Mesendoderm (in vitro differentiated cells): ENCODE measurements at regions not wholly inside any gene's neighbourhood (a gene's known extent, or its start where the extent isn't known, plus 50 kb on each side); places are given as distances from the start of the nearest gene placed in this dataset.

Experiments used
- DNase-seq: peaks from one replicate; pipeline ENCODE4 v3.0.0; 2013
- H2AK5ac ChIP-seq: 2 replicates; pipeline ENCODE4 v1.6.1; 2013; ENCODE audit warnings: low read length, inconsistent platforms
- H2BK120ac ChIP-seq: 2 replicates; pipeline ENCODE4 v1.6.1; 2013; ENCODE audit warnings: low read depth, mild to moderate bottlenecking, low read length, moderate library complexity, mixed read lengths
- H2BK15ac ChIP-seq: replicated peaks from 2 replicates; pipeline ENCODE4 v1.6.1; 2013; ENCODE audit warnings: low read depth, mild to moderate bottlenecking, moderate library complexity
- H2BK5ac ChIP-seq: 2 replicates; pipeline ENCODE4 v1.6.1; 2013; ENCODE audit warnings: low read length, inconsistent platforms
- H3K18ac ChIP-seq: 2 replicates; pipeline ENCODE4 v1.6.1; 2013; ENCODE audit warnings: mild to moderate bottlenecking, low read length, mixed read lengths
- H3K23ac ChIP-seq: one replicate; pipeline ENCODE4 v1.6.1; 2013; ENCODE audit warnings: low read length
- H3K27ac ChIP-seq: 2 replicates; pipeline ENCODE4 v1.5.1; 2013; ENCODE audit warnings: low read depth, mild to moderate bottlenecking, inconsistent platforms, low read length, moderate library complexity
- H3K27me3 ChIP-seq: 2 replicates; pipeline ENCODE4 v1.6.1; 2013; ENCODE audit warnings: low read length, control low read depth, mild to moderate bottlenecking, inconsistent platforms; ENCODE audit not compliant: insufficient read depth, poor library complexity
- H3K36me3 ChIP-seq: 2 replicates; pipeline ENCODE4 v1.6.1; 2013; ENCODE audit warnings: low read length, inconsistent platforms; ENCODE audit not compliant: control insufficient read depth, insufficient read depth
- H3K4ac ChIP-seq: one replicate; pipeline ENCODE4 v1.6.1; 2013; ENCODE audit warnings: low read depth, mild to moderate bottlenecking, low read length, moderate library complexity
- H3K4me1 ChIP-seq: 2 replicates; pipeline ENCODE4 v1.6.1; 2013; ENCODE audit warnings: low read depth, low read length, inconsistent platforms; ENCODE audit not compliant: control insufficient read depth
- H3K4me2 ChIP-seq: 2 replicates; pipeline ENCODE4 v1.6.1; 2013; ENCODE audit warnings: low read length
- H3K4me3 ChIP-seq: 2 replicates; pipeline ENCODE4 v1.5.1; 2013; ENCODE audit warnings: mild to moderate bottlenecking, low read length
- H3K56ac ChIP-seq: one replicate; pipeline ENCODE4 v1.6.1; 2013; ENCODE audit warnings: low read length
- H3K79me1 ChIP-seq: 2 replicates; pipeline ENCODE4 v1.6.1; 2013; ENCODE audit warnings: low read length, inconsistent platforms
- H3K79me2 ChIP-seq: 2 replicates; pipeline ENCODE4 v1.6.1; 2013; ENCODE audit warnings: mild to moderate bottlenecking, low read length; ENCODE audit not compliant: control insufficient read depth, insufficient read depth
- H3K9ac ChIP-seq: 2 replicates; pipeline ENCODE4 v1.6.1; 2013; ENCODE audit warnings: low read length, inconsistent platforms
- H4K5ac ChIP-seq: one replicate; pipeline ENCODE4 v1.6.1; 2013; ENCODE audit warnings: low read length
- H4K8ac ChIP-seq: one replicate; pipeline ENCODE4 v1.6.1; 2013; ENCODE audit warnings: low read depth, mild to moderate bottlenecking, control low read depth, low read length, moderate library complexity
- WGBS: extraction: QIAGEN DNeasy Blood & Tissue Kit; methylation state at CpG from one replicate; pipeline ENCODE4 v1.1.7; 2013; ENCODE audit warnings: low lambda C conversion rate, missing lambda C conversion rate; ENCODE audit not compliant: insufficient coverage; ENCODE audit errors: extremely low coverage; 5-methylcytosine and 5-hydroxymethylcytosine counted together

DNA sequence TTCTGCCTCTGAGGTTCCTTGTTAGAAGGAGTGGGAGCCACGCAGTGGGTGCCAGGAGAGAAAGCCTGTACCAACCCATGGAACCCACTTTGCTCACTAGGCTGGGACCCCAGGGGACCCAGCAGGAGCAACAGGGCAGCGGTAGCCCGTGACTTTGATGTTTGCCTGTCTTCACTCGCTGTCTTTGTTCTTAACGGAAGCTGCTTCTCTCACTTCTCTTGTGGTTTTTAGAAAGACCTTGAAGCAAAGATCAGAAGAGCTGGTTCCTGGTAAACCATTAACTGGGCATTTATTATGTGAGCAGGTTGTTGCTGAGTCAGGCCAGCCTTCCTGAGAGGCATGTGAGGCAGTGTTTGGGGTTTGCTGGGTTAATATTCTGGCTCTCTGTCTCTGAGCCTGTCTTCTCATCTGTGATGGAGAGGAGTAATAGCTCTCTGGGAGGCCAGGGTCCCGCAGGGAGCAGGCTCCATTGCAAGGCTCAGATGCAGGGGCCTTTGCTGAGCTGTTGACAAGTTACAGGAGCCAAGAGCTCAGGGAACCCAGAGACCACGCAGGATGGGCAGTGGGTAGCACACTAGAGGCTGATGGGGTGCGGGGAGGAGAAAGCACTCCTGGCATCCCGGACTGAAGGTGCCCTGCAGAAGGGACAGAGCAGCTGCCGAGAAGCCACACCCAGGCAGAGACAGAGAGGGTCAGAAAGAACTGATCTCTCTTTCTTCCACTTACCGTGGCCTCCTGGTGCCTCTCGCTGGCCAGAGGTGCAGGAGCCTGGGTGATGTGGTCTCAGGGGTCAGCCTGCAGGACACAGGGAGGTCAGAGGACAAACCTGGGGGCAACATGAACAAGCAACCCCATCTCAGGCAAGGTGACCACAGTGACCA, 367.5 kb upstream of the C1orf174 start:
- Histone ChIP-seq H2BK120ac (no peak overlapping the region), H3K23ac (no peak overlapping the region), H3K18ac (no peak overlapping the region), H3K56ac (no peak overlapping the region), H3K4me3 (no peak overlapping the region), H2BK15ac (no peak overlapping the region), H3K79me1 (no peaks in the 10 kb centered on the region), H4K8ac (no peak overlapping the region), H4K5ac (no peak overlapping the region), H3K9ac (no peak overlapping the region), H3K4me1 (no peaks in the 10 kb centered on the region), H3K79me2 (no peaks in the 10 kb centered on the region), H2BK5ac (no peak overlapping the region), H3K27ac (no peak overlapping the region), H3K4me2 (no peak overlapping the region), H3K4ac (no peak overlapping the region), H2AK5ac (no peak overlapping the region), H3K27me3 (no peaks in the 10 kb centered on the region), H3K36me3 (no peaks in the 10 kb centered on the region)
- no CpG with 5 or more reads among the region's 12 CpGs for WGBS
- DNase-seq, result no peak

DNA sequence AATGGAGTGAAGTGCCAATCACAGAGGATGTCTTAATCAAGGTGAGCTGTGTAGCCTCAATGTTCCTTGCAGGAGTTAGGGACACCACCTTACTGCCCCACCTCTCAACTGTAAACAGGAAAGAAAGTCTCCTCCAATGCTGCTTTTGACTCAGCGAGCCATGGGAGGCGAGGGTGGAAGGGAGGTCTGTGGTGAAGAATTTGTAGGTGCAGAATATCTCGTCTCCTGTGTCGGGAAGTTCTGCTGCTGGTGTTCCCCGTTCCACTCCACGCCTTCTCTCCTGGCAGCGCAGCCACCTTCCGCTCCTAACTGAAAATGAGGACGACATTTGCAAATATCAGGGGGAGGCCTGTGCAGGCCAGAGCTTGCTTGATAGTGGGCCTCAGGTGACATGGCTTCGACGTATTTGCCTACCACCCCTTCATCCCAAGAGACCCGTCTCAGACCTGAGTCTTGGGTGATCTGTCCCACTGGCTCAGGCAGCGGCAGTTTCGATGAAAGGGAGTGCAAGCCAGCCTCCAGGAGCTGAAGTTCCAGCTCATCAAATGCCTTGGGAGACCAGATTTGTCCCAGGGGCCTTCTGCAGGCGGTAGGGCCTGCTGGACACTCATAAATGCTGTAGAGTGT, 368.3 kb upstream of the C1orf174 start:
- no peak overlapping the region for H4K5ac ChIP-seq
- no peak overlapping the region for H4K8ac ChIP-seq
- H2BK15ac ChIP-seq, result no peak overlapping the region
- no peaks in the 10 kb centered on the region for H3K79me2 ChIP-seq
- no peak overlapping the region for H3K18ac ChIP-seq
- H3K4ac ChIP-seq, result no peak overlapping the region
- H2AK5ac ChIP-seq, result no peak overlapping the region
- no peak overlapping the region for H3K23ac ChIP-seq
- H2BK120ac ChIP-seq, result no peak overlapping the region
- no peaks in the 10 kb centered on the region for H3K79me1 ChIP-seq
- no CpG with 5 or more reads among the region's 15 CpGs for WGBS
- no peak overlapping the region for H3K4me3 ChIP-seq
- DNase-seq, result no peak
- no peak overlapping the region for H3K9ac ChIP-seq
- H3K4me1 ChIP-seq, result no peaks in the 10 kb centered on the region
- no peak overlapping the region for H3K4me2 ChIP-seq
- no peak overlapping the region for H2BK5ac ChIP-seq
- no peak overlapping the region for H3K56ac ChIP-seq
- H3K27ac ChIP-seq, result no peak overlapping the region
- no peaks in the 10 kb centered on the region for H3K36me3 ChIP-seq
- H3K27me3 ChIP-seq, result no peaks in the 10 kb centered on the region

DNA sequence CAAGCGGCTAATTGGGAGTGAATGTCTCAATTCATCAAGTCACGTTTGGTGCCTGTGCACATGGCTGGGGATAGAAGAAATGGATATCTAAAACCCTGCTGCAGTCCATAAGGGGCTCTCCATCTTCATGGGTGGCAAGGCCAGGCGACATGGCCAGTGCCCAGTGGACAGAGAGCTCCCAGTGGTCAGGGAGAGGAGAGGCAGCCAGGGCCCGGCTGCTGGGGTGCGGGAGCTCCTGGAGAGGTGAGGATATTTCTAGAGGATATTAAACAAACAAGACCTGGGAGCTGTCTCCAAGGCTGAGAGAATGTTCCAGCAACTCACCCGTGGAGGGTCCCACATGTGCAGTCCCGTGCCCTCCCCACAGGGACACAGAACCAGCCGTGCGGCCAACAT, 368.8 kb upstream of the C1orf174 start:
- H3K23ac ChIP-seq, result no peak overlapping the region
- H3K4me1 ChIP-seq, result no peaks in the 10 kb centered on the region
- H2AK5ac ChIP-seq, result no peak overlapping the region
- H3K4ac ChIP-seq, result no peak overlapping the region
- H4K5ac ChIP-seq, result no peak overlapping the region
- no peak overlapping the region for H3K4me2 ChIP-seq
- no peak overlapping the region for H2BK120ac ChIP-seq
- no peak overlapping the region for H3K4me3 ChIP-seq
- H2BK5ac ChIP-seq, result no peak overlapping the region
- no peak overlapping the region for H3K18ac ChIP-seq
- no peak overlapping the region for H2BK15ac ChIP-seq
- WGBS, result no CpG with 5 or more reads among the region's 9 CpGs
- H3K36me3 ChIP-seq, result no peaks in the 10 kb centered on the region
- H3K56ac ChIP-seq, result no peak overlapping the region
- DNase-seq, result no peak
- H4K8ac ChIP-seq, result no peak overlapping the region
- no peak overlapping the region for H3K9ac ChIP-seq
- no peaks in the 10 kb centered on the region for H3K79me1 ChIP-seq
- no peaks in the 10 kb centered on the region for H3K27me3 ChIP-seq
- H3K27ac ChIP-seq, result no peak overlapping the region
- H3K79me2 ChIP-seq, result no peaks in the 10 kb centered on the region

DNA sequence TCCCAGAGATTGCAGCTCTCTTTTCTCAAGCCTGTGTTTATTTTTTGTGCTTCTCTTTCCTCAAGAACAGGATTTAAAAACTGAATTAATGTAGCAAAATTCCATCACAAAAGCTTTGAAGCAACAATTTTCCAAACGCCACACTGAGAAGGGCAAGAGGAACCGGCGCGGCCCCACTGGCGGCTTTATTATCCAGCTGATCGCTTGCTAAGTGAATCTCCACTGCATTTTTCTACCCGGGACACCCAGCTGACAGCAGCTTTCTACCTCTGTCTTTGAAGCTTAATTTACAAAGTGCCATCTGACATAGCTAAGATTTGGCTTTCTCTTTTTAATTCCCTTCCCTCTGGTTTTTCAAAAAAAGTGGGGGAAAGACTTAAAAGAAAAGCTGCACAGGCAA, 369.3 kb upstream of the C1orf174 start:
- H3K4me2 ChIP-seq, result no peak overlapping the region
- H4K5ac ChIP-seq, result no peak overlapping the region
- no peak overlapping the region for H2BK120ac ChIP-seq
- H3K18ac ChIP-seq, result no peak overlapping the region
- DNase-seq, result no peak
- H3K9ac ChIP-seq, result no peak overlapping the region
- WGBS, result no CpG with 5 or more reads among the region's 7 CpGs
- no peak overlapping the region for H4K8ac ChIP-seq
- no peak overlapping the region for H3K23ac ChIP-seq
- no peaks in the 10 kb centered on the region for H3K36me3 ChIP-seq
- H3K4ac ChIP-seq, result no peak overlapping the region
- H2BK15ac ChIP-seq, result no peak overlapping the region
- no peaks in the 10 kb centered on the region for H3K79me1 ChIP-seq
- H3K27ac ChIP-seq, result no peak overlapping the region
- no peaks in the 10 kb centered on the region for H3K79me2 ChIP-seq
- H3K56ac ChIP-seq, result no peak overlapping the region
- H3K4me1 ChIP-seq, result no peaks in the 10 kb centered on the region
- no peaks in the 10 kb centered on the region for H3K27me3 ChIP-seq
- H2BK5ac ChIP-seq, result no peak overlapping the region
- no peak overlapping the region for H3K4me3 ChIP-seq
- H2AK5ac ChIP-seq, result no peak overlapping the region

DNA sequence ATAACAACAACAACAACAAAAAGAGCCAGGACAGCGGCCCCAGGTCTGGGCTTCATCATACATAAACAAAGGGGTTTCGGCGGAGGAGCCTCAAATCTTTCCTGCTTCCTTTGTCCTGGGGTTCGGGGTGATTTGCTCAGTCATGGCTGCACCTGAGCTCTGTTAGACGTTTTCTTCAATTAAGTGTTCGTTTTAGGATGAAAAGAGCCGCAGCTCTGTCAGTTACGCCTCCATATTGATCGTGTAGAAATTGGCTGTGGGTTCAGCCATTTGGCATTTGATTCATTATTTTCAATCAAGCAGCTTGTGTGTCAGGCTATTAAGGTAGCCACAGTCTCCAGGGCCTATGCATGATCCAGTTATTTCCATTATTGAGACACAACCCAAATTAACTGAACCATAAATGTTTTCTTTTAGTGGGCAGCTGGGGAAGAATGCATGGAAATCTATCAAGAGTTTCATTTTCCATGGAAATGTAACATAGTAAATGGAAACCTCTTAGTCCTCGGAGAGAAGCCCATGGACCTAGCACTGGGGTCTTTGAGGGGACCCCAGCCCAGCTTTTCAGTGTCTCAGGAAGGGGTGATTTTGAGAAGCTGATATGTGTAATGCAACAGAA, 370.0 kb upstream of the C1orf174 start:
- Histone ChIP-seq H3K79me2 (no peaks in the 10 kb centered on the region), H3K4me1 (no peaks in the 10 kb centered on the region), H3K56ac (no peak overlapping the region), H3K79me1 (no peaks in the 10 kb centered on the region), H3K4me3 (no peak overlapping the region), H3K23ac (no peak overlapping the region), H3K4me2 (no peak overlapping the region), H2BK120ac (no peak overlapping the region), H3K27me3 (no peaks in the 10 kb centered on the region), H2BK15ac (no peak overlapping the region), H2BK5ac (no peak overlapping the region), H3K36me3 (no peaks in the 10 kb centered on the region), H3K4ac (no peak overlapping the region), H2AK5ac (no peak overlapping the region), H4K5ac (no peak overlapping the region), H4K8ac (no peak overlapping the region), H3K9ac (no peak overlapping the region), H3K27ac (no peak overlapping the region), H3K18ac (no peak overlapping the region)
- no CpG with 5 or more reads among the region's 10 CpGs for WGBS
- no peak for DNase-seq
